GM10266 (cell line): ENCODE measurements at regions not wholly inside any gene's neighbourhood (a gene's known extent, or its start where the extent isn't known, plus 50 kb on each side); places are given as distances from the start of the nearest gene placed in this dataset.

ENCODE experiments used
- DNase-seq: peaks from one replicate; pipeline ENCODE4 v3.0.0; 2012; ENCODE audit errors: extremely low spot score
- CTCF ChIP-seq: IDR thresholded peaks from 2 replicates; pipeline ENCODE4 v1.5.1; 2012; ENCODE audit warnings: mild to moderate bottlenecking, low read depth; ENCODE audit not compliant: control insufficient read depth, insufficient read depth; ENCODE audit errors: missing control alignments

- no peak for TF ChIP-seq CTCF
- DNase-seq, result no peak
Measured at GRCh38 chr5:44614845-44615244, 193.9 kb upstream of the MRPS30 start.

- no peak for DNase-seq
- no peak for TF ChIP-seq CTCF
Measured at GRCh38 chr5:44613936-44614335, 194.8 kb upstream of the MRPS30 start.

- TF ChIP-seq CTCF, result no peak
- DNase-seq, result no peak
Measured at GRCh38 chr5:44605926-44606325, 202.8 kb upstream of the MRPS30 start.

GRCh38 chr5:44603496-44604272, 205.1 kb upstream of the MRPS30 start:
- peak; percentile 18 for TF ChIP-seq CTCF

GRCh38 chr5:44574678-44575077, 185.5 kb upstream of the FGF10 start:
- no peak for TF ChIP-seq CTCF
- no peak for DNase-seq

More at GRCh38 chr5:44603496-44604272, 205.1 kb upstream of the MRPS30 start:
- no peak for DNase-seq

GRCh38 chr5:44568519-44568918, 179.3 kb upstream of the FGF10 start:
- no peak for DNase-seq
- no peak for TF ChIP-seq CTCF

- DNase-seq, result no peak
- no peak for TF ChIP-seq CTCF
Measured at GRCh38 chr5:44565902-44566301, 176.7 kb upstream of the FGF10 start.
